Left renal pelvis (tissue), 4 donors: ENCODE measurements at regions not wholly inside any gene's neighbourhood (a gene's known extent, or its start where the extent isn't known, plus 50 kb on each side); places are given as distances from the start of the nearest gene placed in this dataset.

Source experiments
- DNase-seq, 4 donors: peaks; one replicate each; pipeline ENCODE4 v3.0.0-alpha.2; 2013; ENCODE audit warnings: low read depth in 4 of 4, low spot score in 3 of 4

GRCh38 chr17:74089869-74090464, 113.5 kb upstream of the RPL38 start:
- no peak for DNase-seq

GRCh38 chr17:74094651-74095050, 108.8 kb upstream of the RPL38 start:
- no peak for DNase-seq

DNA sequence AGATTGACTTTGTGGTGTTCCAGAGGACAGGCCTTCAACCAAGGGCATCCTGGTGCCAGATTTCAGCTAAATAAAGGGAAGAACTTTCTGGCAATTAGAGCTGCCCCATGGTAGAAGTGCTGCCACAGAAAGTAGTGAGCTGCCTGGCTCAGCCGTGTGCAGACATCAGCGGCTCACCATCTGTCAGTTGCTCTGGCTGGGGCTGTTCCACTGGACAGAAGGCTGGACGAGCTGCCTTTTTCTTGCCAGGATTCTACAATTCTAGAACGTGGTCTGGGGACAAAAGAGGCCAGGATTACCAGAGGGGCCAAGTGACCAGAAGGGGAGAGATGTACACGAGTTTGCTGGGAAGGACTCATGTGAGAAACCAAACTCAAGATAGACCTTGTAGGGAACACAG, 107.0 kb upstream of the RPL38 start:
- no peak for DNase-seq

DNA sequence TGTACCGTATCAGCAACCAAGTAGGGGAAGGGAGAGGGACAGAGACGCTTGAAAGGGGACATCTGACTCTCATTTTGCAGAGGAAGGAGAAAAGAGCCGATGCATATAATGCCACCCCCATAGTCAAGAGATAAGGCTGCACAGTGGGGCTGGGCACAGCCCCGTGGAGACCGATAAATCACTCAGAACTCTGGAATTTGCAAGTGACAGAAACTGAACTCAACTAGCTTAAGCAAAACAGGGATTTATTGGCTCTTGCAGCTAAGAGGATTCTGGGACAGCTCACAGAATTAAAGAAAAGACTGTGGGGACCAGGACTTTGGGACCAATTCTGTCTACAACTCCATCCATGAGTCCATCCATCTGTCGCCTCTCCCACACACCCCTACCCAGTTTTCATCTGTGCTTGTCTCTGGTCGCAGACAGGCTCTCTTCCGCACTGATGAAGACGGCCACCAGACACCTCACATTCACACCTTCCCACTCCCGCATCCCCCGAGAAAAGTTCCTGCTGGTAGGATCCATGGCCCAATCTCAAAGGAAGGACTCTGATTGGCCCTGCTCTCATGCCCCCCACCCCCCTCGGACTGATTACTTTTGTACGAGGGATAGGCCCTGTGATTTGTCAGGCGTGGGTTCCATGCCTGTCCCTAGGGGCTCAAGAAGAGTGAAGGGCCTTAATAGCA, 105.9 kb upstream of the RPL38 start:
- DNase-seq: no peak

DNA sequence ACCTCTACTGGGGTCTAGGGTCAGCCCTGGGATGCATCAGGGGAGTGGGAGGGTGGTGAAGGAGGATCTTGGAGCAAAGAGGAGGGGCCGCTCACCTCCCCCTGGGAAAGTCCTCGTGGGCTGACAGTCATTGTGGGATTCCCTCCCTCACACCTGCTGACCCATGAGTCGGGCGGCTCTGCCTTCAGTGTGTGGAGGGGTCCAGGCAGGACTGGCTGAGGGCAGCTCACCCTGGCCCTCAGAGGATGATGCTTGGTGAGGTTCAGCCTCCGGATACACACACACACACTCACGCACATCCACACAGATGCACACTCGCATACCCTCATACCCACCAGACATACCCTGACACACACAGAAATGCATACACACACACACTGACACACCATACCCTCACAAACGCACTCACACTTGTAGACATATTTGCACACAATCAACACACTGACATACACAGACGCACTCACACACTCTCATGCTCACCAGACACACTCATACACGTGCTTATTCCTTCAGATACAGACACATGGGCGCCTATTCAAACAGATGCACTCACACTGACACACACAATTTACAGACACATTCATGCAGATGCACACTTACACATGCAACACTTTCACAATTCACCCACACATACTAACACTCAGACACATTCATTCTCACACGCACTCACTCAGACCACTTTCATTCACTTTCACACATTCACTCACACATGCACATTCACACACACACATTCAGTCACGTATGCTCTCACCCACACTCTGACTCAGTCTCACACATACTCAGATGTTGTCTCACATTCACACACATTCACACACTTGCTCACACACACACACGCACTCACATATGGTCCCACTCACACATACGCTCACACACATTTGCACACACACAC, 105.1 kb upstream of the RPL38 start:
- DNase-seq: no peak

DNA sequence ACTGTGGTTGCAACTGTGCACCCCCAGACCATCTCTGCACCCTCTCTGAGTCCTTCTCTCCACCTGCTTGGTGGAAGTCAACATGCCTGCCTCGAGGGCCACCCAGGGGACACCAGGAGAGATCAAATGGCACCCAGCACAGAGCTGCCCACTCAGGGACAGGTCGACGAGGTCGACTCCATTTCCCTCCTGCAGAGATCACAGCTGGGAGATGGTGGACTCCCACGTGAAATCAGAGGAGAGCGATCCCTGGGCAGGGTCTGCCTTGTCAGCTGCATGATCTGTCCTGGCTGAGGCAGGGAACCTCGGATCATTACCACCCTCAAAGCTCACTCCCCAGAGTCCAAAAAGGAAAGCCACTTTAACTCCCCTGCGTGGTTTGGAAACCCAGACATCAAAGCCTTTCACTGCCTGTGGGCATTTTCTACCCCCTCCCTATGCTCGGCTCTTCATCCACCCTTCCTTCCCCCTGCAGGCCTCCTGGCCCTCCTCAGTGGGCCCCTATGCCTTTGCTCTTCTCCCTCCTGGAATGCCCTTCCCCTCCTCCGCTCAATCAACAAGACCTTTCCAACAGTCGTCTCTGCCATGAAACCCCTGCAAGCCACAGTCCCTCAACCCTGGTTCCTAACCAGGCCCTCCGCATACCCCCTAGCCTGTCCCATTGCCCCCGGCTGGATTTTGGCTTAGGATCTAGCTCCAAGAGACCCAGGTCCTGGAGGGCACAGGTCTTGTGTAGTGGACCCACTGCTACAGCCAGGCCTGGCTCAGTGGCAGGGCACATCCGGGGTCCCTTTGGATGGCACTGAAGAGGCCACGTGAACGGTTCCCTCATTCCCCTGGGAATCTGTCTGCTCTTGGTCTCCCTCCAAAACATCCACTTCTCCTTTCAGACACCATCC, 103.8 kb upstream of the RPL38 start:
- no peak for DNase-seq

DNA sequence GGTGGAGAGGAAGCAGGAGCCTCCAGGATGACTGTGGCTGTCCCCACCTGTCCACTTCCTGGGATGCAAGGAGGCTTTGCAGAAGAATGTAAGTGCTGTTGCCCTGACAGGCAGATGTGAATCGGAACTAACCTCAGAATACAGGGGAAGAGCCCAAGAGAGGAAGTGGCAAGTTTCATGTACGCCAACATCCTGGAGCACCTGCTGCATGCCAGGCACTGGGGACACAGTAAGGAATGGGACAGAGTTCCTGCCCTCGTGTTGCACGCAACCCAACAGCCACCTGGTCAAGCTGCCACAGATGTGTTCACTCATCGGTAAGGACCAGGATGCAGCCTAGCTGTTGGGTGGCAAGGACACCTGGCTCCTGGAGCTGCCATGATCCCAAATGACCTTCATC, 98.6 kb upstream of the RPL38 start:
- DNase-seq: no peak

DNA sequence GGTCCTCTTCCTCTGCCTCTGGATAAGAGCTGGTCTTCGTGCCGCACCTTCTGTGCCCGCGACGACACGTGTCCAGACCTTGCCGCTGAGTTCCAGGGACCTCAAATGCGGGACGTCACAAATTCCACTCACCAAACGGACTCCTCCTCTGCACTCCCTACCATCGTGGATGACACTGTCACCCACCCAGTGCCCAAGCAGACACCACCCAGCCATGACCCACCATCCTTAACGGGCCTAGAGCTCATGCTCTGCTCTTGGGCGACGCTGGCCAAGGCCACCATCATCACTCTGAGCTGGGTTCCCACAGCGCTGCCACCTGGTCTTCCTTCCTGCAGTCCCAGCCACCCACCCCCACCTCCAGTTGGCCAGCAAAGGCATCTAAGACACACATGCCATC, 96.4 kb upstream of the RPL38 start:
- no peak for DNase-seq

- no peak for DNase-seq
These were observed 95.3 kb upstream of the RPL38 start for GRCh38 chr17:74108126-74108705.

- DNase-seq: no peak
These were observed 93.0 kb upstream of the RPL38 start for GRCh38 chr17:74110467-74110866.

DNA sequence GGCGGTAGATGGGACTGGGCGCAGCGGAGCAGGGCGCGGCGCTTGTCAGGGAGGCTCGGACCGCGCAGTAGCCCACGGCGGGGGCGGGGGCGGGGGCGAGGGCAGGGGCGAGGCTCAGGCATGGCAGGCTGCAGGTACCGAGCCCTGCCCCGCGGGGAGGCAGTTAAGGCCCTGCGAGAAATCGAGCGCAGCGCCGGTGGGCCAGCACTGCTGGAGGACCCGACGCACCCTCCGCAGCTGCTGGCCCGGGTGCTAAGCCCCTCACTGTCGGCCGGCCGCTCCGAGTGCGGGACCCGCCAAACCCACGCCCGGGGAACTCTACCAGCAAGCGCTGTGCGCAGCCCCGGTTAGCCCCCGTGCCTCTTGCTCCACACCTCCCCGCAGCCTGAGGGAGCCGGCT, 90.2 kb upstream of the RPL38 start:
- no peak for DNase-seq

DNA sequence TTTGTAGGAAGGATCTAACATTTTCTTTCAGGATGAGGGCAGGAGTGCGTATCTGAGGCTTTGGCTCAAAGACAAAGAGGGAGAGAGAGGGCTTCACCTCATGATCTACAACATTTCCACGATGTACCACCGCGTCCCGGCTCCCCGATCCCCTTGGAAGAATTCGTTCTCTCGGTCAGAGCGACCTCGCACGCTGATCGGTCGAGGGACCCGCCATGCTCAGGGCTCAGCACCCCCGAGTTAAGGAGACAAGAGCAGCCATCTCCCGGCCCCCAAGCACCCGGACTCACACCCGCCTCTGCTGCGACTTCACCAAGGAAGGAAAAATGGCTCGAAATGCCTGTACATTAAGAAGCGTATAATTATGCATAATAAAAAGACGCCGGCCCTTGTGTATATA, 89.5 kb upstream of the RPL38 start:
- DNase-seq: no peak

- no peak for DNase-seq
These were observed 88.5 kb upstream of the RPL38 start for GRCh38 chr17:74114881-74115470.

DNA sequence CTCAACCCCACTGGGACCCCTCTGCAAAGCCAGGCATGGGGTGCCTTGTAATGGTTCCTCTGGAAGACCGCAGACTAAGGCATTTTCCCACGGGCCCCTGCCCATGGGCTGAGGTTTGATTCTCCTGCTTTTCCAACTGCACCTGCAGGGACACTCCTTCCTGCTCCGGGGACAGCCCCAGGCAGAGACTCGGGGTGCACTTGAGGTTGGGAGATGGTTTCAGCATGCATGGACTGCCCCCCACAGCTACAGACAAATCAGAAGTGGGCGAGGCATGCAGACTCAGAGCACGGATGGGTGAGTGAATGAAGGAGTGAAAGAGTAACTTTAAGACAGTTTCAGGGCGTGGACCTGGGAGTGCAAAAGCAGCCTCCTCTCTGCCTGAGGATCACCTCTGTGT, 87.9 kb upstream of the RPL38 start:
- DNase-seq: no peak

GRCh38 chr17:74116087-74116717, 87.3 kb upstream of the RPL38 start:
- DNase-seq: no peak

DNA sequence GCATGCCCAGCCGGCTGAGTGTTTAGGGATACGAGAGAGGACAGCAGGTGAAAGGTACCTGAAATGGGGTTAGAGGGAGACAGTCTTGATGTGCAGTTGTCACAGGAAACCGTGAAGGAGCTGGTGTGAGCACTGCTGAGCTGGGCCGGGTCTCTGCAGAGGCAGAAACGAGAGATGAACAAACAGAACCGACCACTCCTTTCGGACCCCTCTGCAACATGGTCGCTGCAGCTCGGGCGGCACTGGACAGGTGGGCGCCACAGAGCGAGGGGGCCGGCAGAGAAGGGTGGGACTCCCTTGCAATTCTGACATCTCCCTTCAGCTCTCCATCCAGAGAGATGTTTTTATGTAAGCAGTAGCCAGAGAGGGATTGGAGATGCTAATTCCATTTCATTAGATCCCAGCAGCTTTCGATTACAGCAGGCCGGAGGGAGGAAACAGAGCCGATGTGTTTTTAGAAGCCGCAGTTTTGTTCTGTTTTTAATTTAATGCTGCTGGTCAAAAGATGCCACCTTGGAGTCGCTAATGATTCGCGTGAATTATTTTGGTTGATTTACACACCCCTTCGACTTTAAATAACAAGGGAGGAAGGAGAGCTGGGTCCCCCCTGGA, 86.3 kb upstream of the RPL38 start:
- no peak for DNase-seq

DNA sequence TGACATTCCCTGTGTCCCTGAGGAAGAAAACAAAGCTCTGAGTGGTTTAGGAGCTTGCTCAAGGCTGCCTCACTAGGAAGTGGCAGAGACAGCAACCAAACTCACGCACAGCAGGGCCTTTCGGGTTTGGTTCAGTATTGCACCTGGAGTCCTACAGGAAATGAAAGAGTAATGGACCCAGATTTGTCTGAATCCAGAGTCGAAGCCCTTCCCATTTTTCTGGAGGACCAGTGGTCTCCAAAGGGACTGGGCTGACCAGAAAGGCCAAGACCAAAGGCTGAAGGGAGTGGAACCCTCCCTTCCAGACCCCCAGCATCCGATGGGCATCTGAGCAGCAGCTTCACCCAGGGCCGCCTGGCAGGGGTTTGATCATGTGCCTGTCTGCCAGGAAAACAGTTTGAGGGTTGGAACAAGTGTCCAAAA, 85.5 kb upstream of the RPL38 start:
- no peak for DNase-seq

GRCh38 chr17:74118504-74118903, 85.0 kb upstream of the RPL38 start:
- no peak for DNase-seq

GRCh38 chr17:74119049-74119580, 84.4 kb upstream of the RPL38 start:
- DNase-seq: no peak
